ENCODE measurements at regions not wholly inside any gene's neighbourhood (a gene's known extent, or its start where the extent isn't known, plus 50 kb on each side); places are given as distances from the start of the nearest gene placed in this dataset.
"Not testable (repeated sequence)": the region's sequence is repeated elsewhere in the genome, so short reads cannot be mapped to it uniquely, and the experiment has no call there.

DNA sequence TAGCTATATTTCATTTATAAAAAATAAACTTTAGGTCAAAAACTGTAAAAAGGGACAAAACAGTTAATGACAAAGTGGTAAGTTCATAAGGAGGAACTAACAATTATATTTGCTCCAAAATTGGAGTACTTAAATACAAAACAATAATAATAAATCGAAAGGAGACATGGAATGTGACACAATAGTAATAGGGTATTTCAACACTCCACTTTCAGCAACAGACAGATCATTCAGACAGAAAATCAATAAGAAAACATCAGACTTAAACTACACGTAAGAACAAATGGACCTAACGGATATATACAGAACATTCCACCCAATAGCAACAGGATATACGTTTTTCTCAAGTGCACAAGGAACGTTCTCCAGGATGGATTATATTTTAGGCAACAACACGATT lies 58.1 kb upstream of the RGPD2 start:
- H3K79me1 ChIP-seq (ENCODE audit: low read depth in 1 of 2, low read length in 2 of 2); dilution Hi-C loops (cut with HindIII; ENCODE audit: low sequenced_read_pairs, unreplicated experiment); H3K56ac ChIP-seq (ENCODE audit: extremely low read depth, insufficient read depth, low read length); H3K9me3 ChIP-seq (ENCODE audit: control insufficient read depth, insufficient read depth, low read length); H4K20me1 ChIP-seq (ENCODE audit: insufficient read depth, low read length); DNase-seq; H2BK20ac ChIP-seq (ENCODE audit: low read depth, low read length); H3K9ac ChIP-seq (ENCODE audit: low read depth, low read length); POLR2A ChIA-PET (ENCODE audit: unreplicated experiment); H3K23ac ChIP-seq (ENCODE audit: low read depth, low read length); intact Hi-C loops (cut with micrococcal nuclease); H2AK9ac ChIP-seq (replicated peaks; ENCODE audit: low read depth, low read length, poor library complexity); H2AFZ ChIP-seq (replicated peaks; ENCODE audit: low read length, poor library complexity); ATAC-seq (ENCODE audit: low read depth); H3K4me2 ChIP-seq (ENCODE audit: low read depth, low read length); H4K91ac ChIP-seq (ENCODE audit: insufficient read depth, low read depth, low read length); H3K27ac ChIP-seq (ENCODE audit: insufficient read depth, low read length); CTCF ChIA-PET; H3K4me1 ChIP-seq (ENCODE audit: control insufficient read depth, insufficient read depth, low read length); H3K14ac ChIP-seq (replicated peaks; ENCODE audit: low read depth, low read length); H4K5ac ChIP-seq (ENCODE audit: low read depth, low read length); H2BK120ac ChIP-seq (ENCODE audit: low read depth, low read length); H2BK5ac ChIP-seq (ENCODE audit: low read depth, low read length, poor library complexity, severe bottlenecking); H3K4ac ChIP-seq (ENCODE audit: low read depth, low read length); H3K36me3 ChIP-seq (ENCODE audit: control insufficient read depth, insufficient read depth, low read length); in situ Hi-C loops (cut with MboI; ENCODE audit: low sequenced_read_pairs); H2AK5ac ChIP-seq (ENCODE audit: low read depth, low read length); H3K18ac ChIP-seq (ENCODE audit: low read depth, low read length); BruUV-seq (replicated peaks); H3K4me3 ChIP-seq (ENCODE audit: insufficient read depth, low read depth, low read length); H3K27me3 ChIP-seq (ENCODE audit: control insufficient read depth, insufficient read depth, low read length); H2BK15ac ChIP-seq (ENCODE audit: low read depth, low read length); H3K9me1 ChIP-seq (ENCODE audit: insufficient read depth, low read length); H4K8ac ChIP-seq (ENCODE audit: low read depth in 2 of 2, low read length in 2 of 2): not testable (repeated sequence)
- no CpG with 5 or more reads among the region's 6 CpGs for WGBS, 2 experiments (ENCODE audit: extremely low coverage in 2 of 2, insufficient read length in 1 of 2)
